ENCODE measurements at regions not wholly inside any gene's neighbourhood (a gene's known extent, or its start where the extent isn't known, plus 50 kb on each side); places are given as distances from the start of the nearest gene placed in this dataset.

- TF ChIP-seq ZNF449 (tag by site-specific recombination; IDR thresholded peaks at IDR 0.05) (no peak), KLF16 (tag by site-specific recombination; IDR thresholded peaks at IDR 0.05) (no peak), ZBTB6 (tag by site-specific recombination; IDR thresholded peaks at IDR 0.05) (no peak), SETDB1 (IDR thresholded peaks at IDR 0.05; ENCODE audit: insufficient read length, low read length) (no peak), CTCF (tag by site-specific recombination; IDR thresholded peaks at IDR 0.05) (no peak), BCL11A (tag by site-specific recombination; IDR thresholded peaks at IDR 0.05; ENCODE audit: low read depth) (no peak), ZBTB11 (tag by site-specific recombination; conservative IDR thresholded peaks at IDR 0.05; ENCODE audit: low read depth) (no peak), ZBTB17 (tag by site-specific recombination; IDR thresholded peaks at IDR 0.05) (no peak)
Observed at GRCh38 chr20:39188266-39188765, 226.2 kb downstream of the DHX35 start.

All from HEK293 (cell line).